ENCODE measurements at regions not wholly inside any gene's neighbourhood (a gene's known extent, or its start where the extent isn't known, plus 50 kb on each side); places are given as distances from the start of the nearest gene placed in this dataset.

- TF ChIP-seq CTCF (IDR thresholded peaks at IDR 0.05; ENCODE audit: insufficient read depth, low read length, poor library complexity, severe bottlenecking), result no peak
- Histone ChIP-seq H3K4me3 (ENCODE audit: low read depth, low read length) (no peak overlapping the region), H3K36me3 (ENCODE audit: control insufficient read depth, insufficient read depth, low read length) (no peaks in the 10 kb centered on the region), H3K27me3 (ENCODE audit: control insufficient read depth, insufficient read depth, low read length) (peaks cover 6% of the 10 kb centered on the region)
- no peak for DNase-seq (ENCODE audit: low read depth)
Observed at GRCh38 chr6:43891072-43891870, 121.3 kb downstream of the VEGFA start.

- TF ChIP-seq CTCF (IDR thresholded peaks at IDR 0.05; ENCODE audit: insufficient read depth, low read length, poor library complexity, severe bottlenecking), result no peak
- H3K36me3 ChIP-seq (ENCODE audit: control insufficient read depth, insufficient read depth, low read length), result no peaks in the 10 kb centered on the region
- no peak overlapping the region for H3K4me3 ChIP-seq (ENCODE audit: low read depth, low read length)
- DNase-seq (ENCODE audit: low read depth), result no peak
- peaks cover 6% of the 10 kb centered on the region for H3K27me3 ChIP-seq (ENCODE audit: control insufficient read depth, insufficient read depth, low read length)
Observed at GRCh38 chr6:43890197-43891062, 120.4 kb downstream of the VEGFA start.

- no peak for TF ChIP-seq CTCF (IDR thresholded peaks at IDR 0.05; ENCODE audit: insufficient read depth, low read length, poor library complexity, severe bottlenecking)
- H3K27me3 ChIP-seq (ENCODE audit: control insufficient read depth, insufficient read depth, low read length), result peaks cover 9% of the 10 kb centered on the region
- DNase-seq (ENCODE audit: low read depth), result no peak
- H3K4me3 ChIP-seq (ENCODE audit: low read depth, low read length), result no peak overlapping the region
- no peaks in the 10 kb centered on the region for H3K36me3 ChIP-seq (ENCODE audit: control insufficient read depth, insufficient read depth, low read length)
Observed at GRCh38 chr6:43887906-43888683, 118.1 kb downstream of the VEGFA start.

- Histone ChIP-seq H3K36me3 (ENCODE audit: control insufficient read depth, insufficient read depth, low read length) (no peaks in the 10 kb centered on the region), H3K27me3 (ENCODE audit: control insufficient read depth, insufficient read depth, low read length) (peaks cover 9% of the 10 kb centered on the region), H3K4me3 (ENCODE audit: low read depth, low read length) (no peak overlapping the region)
- no peak for TF ChIP-seq CTCF (IDR thresholded peaks at IDR 0.05; ENCODE audit: insufficient read depth, low read length, poor library complexity, severe bottlenecking)
- DNase-seq (ENCODE audit: low read depth), result peak; percentile 21
Observed at GRCh38 chr6:43887340-43887858, 117.4 kb downstream of the VEGFA start.

GRCh38 chr6:43886717-43887339, 116.8 kb downstream of the VEGFA start:
- TF ChIP-seq CTCF (IDR thresholded peaks at IDR 0.05; ENCODE audit: insufficient read depth, low read length, poor library complexity, severe bottlenecking), result no peak
- no peak for DNase-seq (ENCODE audit: low read depth)
- no peaks in the 10 kb centered on the region for H3K36me3 ChIP-seq (ENCODE audit: control insufficient read depth, insufficient read depth, low read length)
- H3K4me3 ChIP-seq (ENCODE audit: low read depth, low read length), result no peak overlapping the region
- H3K27me3 ChIP-seq (ENCODE audit: control insufficient read depth, insufficient read depth, low read length), result peaks cover 9% of the 10 kb centered on the region
